Heart right ventricle (tissue), 16 donors: ENCODE measurements at regions not wholly inside any gene's neighbourhood (a gene's known extent, or its start where the extent isn't known, plus 50 kb on each side); places are given as distances from the start of the nearest gene placed in this dataset.

Experiments
- ATAC-seq, 8 donors: fragments of 200-7000 bp; cut with Tn5 transposase; one replicate each; pipeline ENCODE4 v1.9.1; 2020; ENCODE audit warnings: mild to moderate bottlenecking in 8 of 8, moderate library complexity in 8 of 8, moderate number of reproducible peaks in 1 of 8
- DNase-seq, 2 donors: peaks; one replicate each; pipeline ENCODE4 v3.0.0-alpha.2; 2020
- H3K27ac ChIP-seq, 10 donors: fragments of 200-600 bp; sonication (generic) in 2 of 10; one replicate each; pipeline versions ENCODE4 v1.5.0 to v1.8.0; 2020 to 2022; ENCODE audit warnings: mild to moderate bottlenecking in 3 of 10
- H3K27me3 ChIP-seq, 7 donors: fragments of 200-600 bp; one replicate each; pipeline ENCODE4 v1.8.0; 2021 to 2022; ENCODE audit warnings: mild to moderate bottlenecking in 2 of 7
- H3K36me3 ChIP-seq, 9 donors: fragments of 200-600 bp; sonication (generic) in 1 of 9; one replicate each; pipeline versions ENCODE4 v1.5.0 to v1.8.0; 2020 to 2022; ENCODE audit warnings: mild to moderate bottlenecking in 2 of 9
- H3K4me1 ChIP-seq, 9 donors: fragments of 200-600 bp; sonication (generic) in 1 of 9; one replicate each; pipeline versions ENCODE4 v1.5.0 to v1.8.0; 2020 to 2022; ENCODE audit warnings: mild to moderate bottlenecking in 4 of 9
- H3K4me3 ChIP-seq, 10 donors: fragments of 200-600 bp; sonication (generic) in 2 of 10; one replicate each; pipeline versions ENCODE4 v1.5.0 to v1.8.0; 2020 to 2022; ENCODE audit warnings: mild to moderate bottlenecking in 7 of 10, moderate library complexity in 2 of 10
- H3K9me3 ChIP-seq, 11 donors: fragments of 200-600 bp in 10 of 11; sonication (generic) in 2 of 11; one replicate each; pipeline versions ENCODE4 v1.5.0 to v1.8.0; 2013 to 2022; ENCODE audit warnings: mild to moderate bottlenecking in 2 of 11, control low read depth in 1 of 11, moderate library complexity in 1 of 11
- CTCF ChIP-seq, 9 donors: fragments of 200-600 bp; sonication (generic) in 2 of 9; IDR thresholded peaks; one replicate each; pipeline versions ENCODE4 v1.5.0 to v1.8.0; 2021 to 2022; ENCODE audit warnings: antibody characterized with exemption in 9 of 9, mild to moderate bottlenecking in 5 of 9, moderate library complexity in 1 of 9
- WGBS, 2 donors: extraction: QIAGEN DNeasy Blood & Tissue Kit; methylation state at CpG; one replicate each; pipeline ENCODE4 v1.1.7; 2013; ENCODE audit warnings: inconsistent platforms in 1 of 2; 5-methylcytosine and 5-hydroxymethylcytosine counted together
- intact Hi-C, 10 donors: fragments of 100-400 bp; cut with DNase I; formaldehyde crosslinking; loops; one replicate each; pipeline versions ENCODE4 v1.11.1 to v1.14.2; 2022
- donor health status: Arrhythmogenic right ventricular cardiomyopathy.
- donor health status: ischemic (EF 13 %, LVEDD 7.1; RV severe dilation, severe dysfunction).
- donor health status: healthy with polysubstance abuse.
- donor health status: DM: no; HTN: yes; CAD: no.
- donor health status: DM: no; HTN: no; CAD: no.
- donor health status: ischemic (EF 25% LVEDD 6.9; RV normal size, moderate dysfunction).
- donor health status: ischemic (EF 25% LVEDD 5.7; RV mildly dilated, moderate dysfunction).
- donor health status: healthy.
- donor health status: DM: yes; HTN: yes; CAD: no.
- donor health status: Ischemic cardiomyopathy.
- donor health status: ischemic (EF 35%, LVEDD 5.7; RV mildly dilated, moderate dysfunction).
- donor health status: nonischemic (EF 11% LVEDD 7.7; RV severe dilation, severe dysfunction).
- donor health status: DM: yes; HTN: yes; CAD: no.
- donor health status: PGD.
- donor health status: ischemic (EF 29% LVEDD 5.4; RV normal size, mild dysfunction).
- donor health status: nonischemic (EF 23%, LVEDD 6.1; RV moderate dilation, normal function).

GRCh38 chr9:16277471-16277960, 593.0 kb downstream of the BNC2 start:
- ATAC-seq (no peak), DNase-seq (no peak)
- no peak overlapping the region for H3K27ac ChIP-seq
- H3K9me3 ChIP-seq, result no peaks in the 10 kb centered on the region
- H3K36me3 ChIP-seq, result no peaks in the 10 kb centered on the region
- TF ChIP-seq CTCF (IDR thresholded peaks at IDR 0.05), result no peak
- 96 to 97% methylated on average over 8 of the region's 8 CpGs for WGBS, 2 donors
- intact Hi-C loops, result no loop called here
- H3K27me3 ChIP-seq, result no peaks in the 10 kb centered on the region
- H3K4me3 ChIP-seq, result no peak overlapping the region
- H3K4me1 ChIP-seq, result no peaks in the 10 kb centered on the region

GRCh38 chr9:16278326-16278999, 592.0 kb downstream of the BNC2 start:
- DNase-seq, result no peak
- no peaks in the 10 kb centered on the region for H3K4me1 ChIP-seq
- intact Hi-C loops, result no loop called here
- H3K4me3 ChIP-seq, result no peak overlapping the region
- H3K27ac ChIP-seq, result no peak overlapping the region
- no peaks in the 10 kb centered on the region for H3K36me3 ChIP-seq
- H3K27me3 ChIP-seq, result no peaks in the 10 kb centered on the region
- no peak for ATAC-seq
- TF ChIP-seq CTCF (IDR thresholded peaks at IDR 0.05), result no peak
- WGBS, 2 donors, result 84 to 89% methylated on average over 13 of the region's 13 CpGs
- H3K9me3 ChIP-seq, result no peaks in the 10 kb centered on the region

GRCh38 chr9:16281707-16282106, 588.8 kb downstream of the BNC2 start:
- Histone ChIP-seq H3K27me3 (no peaks in the 10 kb centered on the region), H3K9me3 (no peaks in the 10 kb centered on the region), H3K36me3 (no peaks in the 10 kb centered on the region), H3K4me1 (no peaks in the 10 kb centered on the region), H3K4me3 (no peak overlapping the region), H3K27ac (no peak overlapping the region)
- no peak for DNase-seq
- ATAC-seq, result no peak
- 93 to 96% methylated on average over 5 of the region's 5 CpGs for WGBS, 2 donors
- no peak for TF ChIP-seq CTCF (IDR thresholded peaks at IDR 0.05)
- intact Hi-C loops, result loop anchor here in 1 of 10 donors (10.0 kb wide), 1 partner anchor 63 kb away; no protein-coding TSS in a partner anchor

- WGBS, 2 donors, result 94 to 95% methylated on average over 2 of the region's 2 CpGs
- no peak for TF ChIP-seq CTCF (IDR thresholded peaks at IDR 0.05)
Measured at GRCh38 chr9:16282216-16282615, 588.3 kb downstream of the BNC2 start.

More at GRCh38 chr9:16282216-16282615, 588.3 kb downstream of the BNC2 start:
- H3K9me3 ChIP-seq, result no peaks in the 10 kb centered on the region
- no peak overlapping the region for H3K4me3 ChIP-seq
- no peak for ATAC-seq
- no peaks in the 10 kb centered on the region for H3K36me3 ChIP-seq
- no peaks in the 10 kb centered on the region for H3K27me3 ChIP-seq
- intact Hi-C loops, result loop anchor here in 1 of 10 donors (10.0 kb wide), 1 partner anchor 63 kb away; no protein-coding TSS in a partner anchor
- DNase-seq, result no peak
- H3K4me1 ChIP-seq, result no peaks in the 10 kb centered on the region
- H3K27ac ChIP-seq, result no peak overlapping the region
